Ectodermal cell (in vitro differentiated cells): ENCODE measurements at regions not wholly inside any gene's neighbourhood (a gene's known extent, or its start where the extent isn't known, plus 50 kb on each side); places are given as distances from the start of the nearest gene placed in this dataset.
"Not testable (repeated sequence)": the region's sequence is repeated elsewhere in the genome, so short reads cannot be mapped to it uniquely, and the experiment has no call there.

ENCODE experiments used
- H3K27ac ChIP-seq: 2 replicates; pipeline ENCODE4 v1.7.0; 2013; ENCODE audit warnings: mild to moderate bottlenecking, low read depth, low read length; ENCODE audit not compliant: insufficient read depth, poor library complexity, severe bottlenecking
- H3K27me3 ChIP-seq: 2 replicates; pipeline ENCODE4 v1.7.0; 2013; ENCODE audit warnings: mild to moderate bottlenecking, low read length; ENCODE audit not compliant: insufficient read depth, control insufficient read depth, poor library complexity, severe bottlenecking
- H3K36me3 ChIP-seq: one replicate; pipeline ENCODE4 v1.7.0; 2013; ENCODE audit warnings: low read length; ENCODE audit not compliant: control insufficient read depth, insufficient read depth
- H3K4me1 ChIP-seq: one replicate; pipeline ENCODE4 v1.7.0; 2013; ENCODE audit warnings: low read length; ENCODE audit not compliant: control insufficient read depth, insufficient read depth
- H3K4me3 ChIP-seq: 2 replicates; pipeline ENCODE4 v1.7.0; 2013; ENCODE audit warnings: low read depth, low read length, control low read depth; ENCODE audit not compliant: insufficient read depth
- H3K9me3 ChIP-seq: 2 replicates; pipeline ENCODE4 v1.7.0; 2013; ENCODE audit warnings: mild to moderate bottlenecking, low read length, moderate library complexity; ENCODE audit not compliant: control insufficient read depth
- WGBS, 2 experiments: methylation state at CpG; one replicate each; pipeline ENCODE4 v1.1.7; 2013; ENCODE audit warnings: missing lambda C conversion rate in 2 of 2; 5-methylcytosine and 5-hydroxymethylcytosine counted together

- no peaks in the 10 kb centered on the region for H3K36me3 ChIP-seq
- no peaks in the 10 kb centered on the region for H3K9me3 ChIP-seq
- no peaks in the 10 kb centered on the region for H3K27me3 ChIP-seq
- H3K4me1 ChIP-seq: no peaks in the 10 kb centered on the region
- WGBS, 2 experiments: 93 to 96% methylated on average over 5 of the region's 5 CpGs
- no peak overlapping the region for H3K27ac ChIP-seq
- no peak overlapping the region for H3K4me3 ChIP-seq
Observed at GRCh38 chr5:131107128-131107527, 57.9 kb downstream of the HINT1 start.

GRCh38 chr5:131104169-131104808, 60.8 kb downstream of the HINT1 start:
- no peak overlapping the region for H3K27ac ChIP-seq
- 100% methylated on average over 1 of the region's 2 CpGs; no CpG with 5 or more reads in 1 of the 2 experiments for WGBS, 2 experiments
- H3K9me3 ChIP-seq: no peaks in the 10 kb centered on the region
- H3K36me3 ChIP-seq: no peaks in the 10 kb centered on the region
- no peak overlapping the region for H3K4me3 ChIP-seq
- H3K27me3 ChIP-seq: no peaks in the 10 kb centered on the region
- no peaks in the 10 kb centered on the region for H3K4me1 ChIP-seq

- 90 to 93% methylated on average over 2 of the region's 2 CpGs for WGBS, 2 experiments
- Histone ChIP-seq H3K9me3 (no peaks in the 10 kb centered on the region), H3K36me3 (no peaks in the 10 kb centered on the region), H3K4me1 (no peaks in the 10 kb centered on the region), H3K27me3 (no peaks in the 10 kb centered on the region), H3K4me3 (no peak overlapping the region), H3K27ac (no peak overlapping the region)
Observed at GRCh38 chr5:131096774-131097710, 68.0 kb downstream of the HINT1 start.

GRCh38 chr5:131095561-131095960, 69.5 kb downstream of the HINT1 start:
- H3K36me3 ChIP-seq, H3K27me3 ChIP-seq, H3K4me1 ChIP-seq, H3K9me3 ChIP-seq, H3K4me3 ChIP-seq, H3K27ac ChIP-seq: not testable (repeated sequence)
- WGBS, 2 experiments: 93 to 97% methylated on average over 4 of the region's 4 CpGs

GRCh38 chr5:131084436-131084835, 80.6 kb downstream of the HINT1 start:
- WGBS, 2 experiments: 86 to 92% methylated on average over 2 of the region's 3 CpGs

GRCh38 chr5:131081913-131082488, 83.1 kb downstream of the HINT1 start:
- no peak overlapping the region for H3K27ac ChIP-seq
- no peak overlapping the region for H3K4me3 ChIP-seq
- H3K27me3 ChIP-seq: no peaks in the 10 kb centered on the region
- WGBS, 2 experiments: 88% methylated on average over 1 of the region's 2 CpGs; no CpG with 5 or more reads in 1 of the 2 experiments
- H3K9me3 ChIP-seq: no peaks in the 10 kb centered on the region
- H3K36me3 ChIP-seq: no peaks in the 10 kb centered on the region
- no peaks in the 10 kb centered on the region for H3K4me1 ChIP-seq

More at GRCh38 chr5:131084436-131084835, 80.6 kb downstream of the HINT1 start:
- H3K9me3 ChIP-seq: no peaks in the 10 kb centered on the region
- H3K36me3 ChIP-seq: no peaks in the 10 kb centered on the region
- no peak overlapping the region for H3K4me3 ChIP-seq
- H3K27me3 ChIP-seq: no peaks in the 10 kb centered on the region
- H3K4me1 ChIP-seq: no peaks in the 10 kb centered on the region
- no peak overlapping the region for H3K27ac ChIP-seq

GRCh38 chr5:131081374-131081773, 83.7 kb downstream of the HINT1 start:
- Histone ChIP-seq H3K27me3 (no peaks in the 10 kb centered on the region), H3K27ac (no peak overlapping the region), H3K9me3 (no peaks in the 10 kb centered on the region), H3K4me3 (no peak overlapping the region), H3K36me3 (no peaks in the 10 kb centered on the region), H3K4me1 (no peaks in the 10 kb centered on the region)
- 93 to 95% methylated on average over 3 of the region's 3 CpGs for WGBS, 2 experiments

- no peaks in the 10 kb centered on the region for H3K4me1 ChIP-seq
- 88 to 93% methylated on average over 2 of the region's 2 CpGs for WGBS, 2 experiments
- H3K27me3 ChIP-seq: no peaks in the 10 kb centered on the region
- H3K9me3 ChIP-seq: no peaks in the 10 kb centered on the region
- H3K4me3 ChIP-seq: no peak overlapping the region
- no peak overlapping the region for H3K27ac ChIP-seq
- H3K36me3 ChIP-seq: no peaks in the 10 kb centered on the region
Observed at GRCh38 chr5:131079232-131079631, 85.8 kb downstream of the HINT1 start.

GRCh38 chr5:131068893-131069643, 96.0 kb downstream of the HINT1 start:
- Histone ChIP-seq H3K4me3 (no peak overlapping the region), H3K9me3 (no peaks in the 10 kb centered on the region), H3K27me3 (no peaks in the 10 kb centered on the region), H3K27ac (no peak overlapping the region), H3K36me3 (no peaks in the 10 kb centered on the region), H3K4me1 (no peaks in the 10 kb centered on the region)
- 91 to 93% methylated on average over 2 of the region's 2 CpGs for WGBS, 2 experiments
